ENCODE measurements at regions not wholly inside any gene's neighbourhood (a gene's known extent, or its start where the extent isn't known, plus 50 kb on each side); places are given as distances from the start of the nearest gene placed in this dataset.

DNA sequence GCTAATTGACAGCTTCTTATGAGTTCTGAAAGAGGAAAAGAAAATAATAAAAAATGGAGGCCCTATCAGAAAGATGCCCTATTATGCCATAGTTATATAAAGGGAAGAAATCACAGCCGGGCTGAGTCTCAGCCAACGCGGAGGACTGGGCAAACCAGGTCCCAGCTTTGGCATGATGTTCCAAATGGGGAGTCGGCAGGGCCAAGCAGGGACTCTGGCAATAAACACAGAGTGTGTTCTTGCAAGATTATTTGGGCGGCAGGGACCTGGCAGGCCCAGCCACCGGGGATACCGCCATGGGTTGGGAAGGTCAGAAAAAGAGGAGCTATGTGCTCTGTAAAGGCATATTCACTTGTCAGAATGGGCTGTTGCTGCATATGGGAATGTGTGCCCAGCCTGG, 694.9 kb downstream of the BCL11A start:
- H3K36me3 ChIP-seq: no peaks in the 10 kb centered on the region
- H3K9me3 ChIP-seq: no peaks in the 10 kb centered on the region
- no peak for DNase-seq
- no peak for ATAC-seq
- intact Hi-C loops (cut with DNase I): no loop called here
- no peak overlapping the region for H3K4me3 ChIP-seq
- H3K4me1 ChIP-seq: no peaks in the 10 kb centered on the region
- TF ChIP-seq, protein P1, sequence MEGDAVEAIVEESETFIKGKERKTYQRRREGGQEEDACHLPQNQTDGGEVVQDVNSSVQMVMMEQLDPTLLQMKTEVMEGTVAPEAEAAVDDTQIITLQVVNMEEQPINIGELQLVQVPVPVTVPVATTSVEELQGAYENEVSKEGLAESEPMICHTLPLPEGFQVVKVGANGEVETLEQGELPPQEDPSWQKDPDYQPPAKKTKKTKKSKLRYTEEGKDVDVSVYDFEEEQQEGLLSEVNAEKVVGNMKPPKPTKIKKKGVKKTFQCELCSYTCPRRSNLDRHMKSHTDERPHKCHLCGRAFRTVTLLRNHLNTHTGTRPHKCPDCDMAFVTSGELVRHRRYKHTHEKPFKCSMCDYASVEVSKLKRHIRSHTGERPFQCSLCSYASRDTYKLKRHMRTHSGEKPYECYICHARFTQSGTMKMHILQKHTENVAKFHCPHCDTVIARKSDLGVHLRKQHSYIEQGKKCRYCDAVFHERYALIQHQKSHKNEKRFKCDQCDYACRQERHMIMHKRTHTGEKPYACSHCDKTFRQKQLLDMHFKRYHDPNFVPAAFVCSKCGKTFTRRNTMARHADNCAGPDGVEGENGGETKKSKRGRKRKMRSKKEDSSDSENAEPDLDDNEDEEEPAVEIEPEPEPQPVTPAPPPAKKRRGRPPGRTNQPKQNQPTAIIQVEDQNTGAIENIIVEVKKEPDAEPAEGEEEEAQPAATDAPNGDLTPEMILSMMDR (IDR thresholded peaks at IDR 0.05): no peak
- no peak overlapping the region for H3K27ac ChIP-seq
- no peaks in the 10 kb centered on the region for H3K27me3 ChIP-seq (ENCODE audit: low read depth)

DNA sequence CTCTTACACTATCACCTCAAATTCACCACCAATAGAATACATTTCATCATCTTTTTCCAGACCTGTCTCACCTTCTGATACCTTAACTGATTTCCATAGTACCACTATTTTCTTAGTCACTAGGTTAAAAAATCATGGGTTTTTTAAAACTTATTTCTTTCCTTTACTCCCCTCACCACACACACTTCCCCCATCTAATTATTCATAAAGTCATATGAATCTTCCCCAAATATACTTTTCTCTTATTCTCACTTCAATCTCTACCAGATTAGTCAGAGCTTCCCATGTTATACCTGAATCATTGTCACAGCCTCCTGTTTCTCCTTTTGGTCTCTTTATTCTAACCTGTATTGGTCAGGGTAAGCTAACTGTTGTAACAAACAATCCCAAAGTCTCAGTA, 696.3 kb downstream of the BCL11A start:
- Histone ChIP-seq H3K9me3 (no peaks in the 10 kb centered on the region), H3K4me1 (no peaks in the 10 kb centered on the region), H3K36me3 (no peaks in the 10 kb centered on the region), H3K4me3 (no peak overlapping the region), H3K27ac (no peak overlapping the region), H3K27me3 (ENCODE audit: low read depth) (no peaks in the 10 kb centered on the region)
- no peak for ATAC-seq
- intact Hi-C loops (cut with DNase I): no loop called here
- no peak for DNase-seq
- TF ChIP-seq, protein P1 (IDR thresholded peaks at IDR 0.05): no peak

- no peak for ATAC-seq
Observed at GRCh38 chr2:59856391-59856790, 697.1 kb downstream of the BCL11A start.

DNA sequence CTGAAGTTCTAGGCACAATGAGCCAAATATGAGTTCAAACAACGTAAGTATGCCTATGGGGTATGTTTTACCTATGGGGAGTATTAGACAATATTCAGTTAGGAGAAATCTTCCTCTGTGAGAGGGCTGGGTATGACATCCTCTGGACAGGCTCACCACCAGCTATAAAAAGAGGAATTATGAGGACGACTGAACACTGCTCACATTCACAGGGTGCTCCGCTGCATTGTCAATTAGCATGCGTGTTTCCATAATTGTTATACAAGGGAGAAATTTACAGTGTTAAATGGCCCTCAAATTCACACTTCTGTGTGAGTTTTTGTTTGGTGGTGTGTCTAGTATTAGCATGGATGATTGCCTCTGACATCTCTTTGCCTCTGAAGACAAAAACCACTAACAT, 700.4 kb downstream of the BCL11A start:
- Histone ChIP-seq H3K27me3 (ENCODE audit: low read depth) (no peaks in the 10 kb centered on the region), H3K4me1 (no peaks in the 10 kb centered on the region), H3K4me3 (no peak overlapping the region), H3K36me3 (no peaks in the 10 kb centered on the region), H3K27ac (no peak overlapping the region), H3K9me3 (no peaks in the 10 kb centered on the region)
- intact Hi-C loops (cut with DNase I): no loop called here
- DNase-seq (no peak), ATAC-seq (no peak)
- TF ChIP-seq, protein P1 (IDR thresholded peaks at IDR 0.05): no peak

More at GRCh38 chr2:59856391-59856790, 697.1 kb downstream of the BCL11A start:
- Histone ChIP-seq H3K4me3 (no peak overlapping the region), H3K9me3 (no peaks in the 10 kb centered on the region), H3K36me3 (no peaks in the 10 kb centered on the region), H3K27ac (no peak overlapping the region), H3K4me1 (no peaks in the 10 kb centered on the region), H3K27me3 (ENCODE audit: low read depth) (no peaks in the 10 kb centered on the region)
- no peak for DNase-seq
- TF ChIP-seq, protein P1 (IDR thresholded peaks at IDR 0.05): no peak
- intact Hi-C loops (cut with DNase I): no loop called here

GRCh38 chr2:59851836-59852475, 701.5 kb downstream of the BCL11A start:
- TF ChIP-seq, protein P1 (IDR thresholded peaks at IDR 0.05): no peak
- Histone ChIP-seq H3K9me3 (no peaks in the 10 kb centered on the region), H3K27ac (no peak overlapping the region), H3K4me3 (no peak overlapping the region), H3K36me3 (no peaks in the 10 kb centered on the region), H3K4me1 (no peaks in the 10 kb centered on the region), H3K27me3 (ENCODE audit: low read depth) (no peaks in the 10 kb centered on the region)
- ATAC-seq (no peak), DNase-seq (no peak)
- intact Hi-C loops (cut with DNase I): no loop called here
